Kidney (tissue), 13 donors: ENCODE measurements at regions not wholly inside any gene's neighbourhood (a gene's known extent, or its start where the extent isn't known, plus 50 kb on each side); places are given as distances from the start of the nearest gene placed in this dataset.
"Not testable (repeated sequence)": the region's sequence is repeated elsewhere in the genome, so short reads cannot be mapped to it uniquely, and the experiment has no call there.

ENCODE experiments used
- DNase-seq, 5 donors: peaks; one replicate each; pipeline ENCODE4 v3.0.0-alpha.2; 2013 to 2020
- FAIRE-seq: peaks from 2 replicates; lab custom pipeline; 2012; peaks lifted over from hg19 to GRCh38; lab: Jason Lieb, UNC
- H3K27ac ChIP-seq, 2 donors: one replicate each; pipeline ENCODE4 v1.7.0; 2013; ENCODE audit warnings: low read depth in 2 of 2, low read length in 2 of 2, inconsistent platforms in 1 of 2
- H3K27me3 ChIP-seq: one replicate; pipeline ENCODE4 v1.7.1; 2013; ENCODE audit warnings: low read length, inconsistent platforms; ENCODE audit not compliant: control insufficient read depth, insufficient read depth
- H3K36me3 ChIP-seq, 3 donors: one replicate each; pipeline versions ENCODE4 v1.7.0 to v1.7.1; 2013; ENCODE audit warnings: low read length in 3 of 3, control low read depth in 1 of 3, inconsistent platforms in 1 of 3; ENCODE audit not compliant: insufficient read depth in 3 of 3, control insufficient read depth in 2 of 3
- H3K4me1 ChIP-seq, 3 donors: one replicate each; pipeline versions ENCODE4 v1.7.0 to v1.7.1; 2013; ENCODE audit warnings: low read length in 3 of 3, inconsistent platforms in 1 of 3, low read depth in 1 of 3; ENCODE audit not compliant: control insufficient read depth in 2 of 3, insufficient read depth in 2 of 3
- H3K4me3 ChIP-seq, 3 donors: one replicate each; pipeline versions ENCODE4 v1.7.0 to v1.8.1; 2013; ENCODE audit warnings: low read length in 3 of 3, control low read depth in 1 of 3, inconsistent platforms in 1 of 3
- H3K9ac ChIP-seq, 3 donors: one replicate each; pipeline versions ENCODE4 v1.7.0 to v1.7.1; 2013; ENCODE audit warnings: low read length in 3 of 3, control low read depth in 1 of 3, inconsistent platforms in 1 of 3
- H3K9me3 ChIP-seq, 3 donors: one replicate each; pipeline versions ENCODE4 v1.7.0 to v1.7.1; 2013; ENCODE audit warnings: low read length in 3 of 3, control low read depth in 1 of 3, inconsistent platforms in 1 of 3; ENCODE audit not compliant: control insufficient read depth in 2 of 3, insufficient read depth in 1 of 3
- CTCF ChIP-seq: IDR thresholded peaks from 3 replicates; pipeline ENCODE4 v1.5.1; 2012; ENCODE audit warnings: mild to moderate bottlenecking, moderate library complexity, borderline replicate concordance; ENCODE audit not compliant: insufficient read depth; ENCODE audit errors: extremely low read depth
- intact Hi-C: fragments of 100-400 bp; cut with DNase I; formaldehyde crosslinking; loops from one replicate; pipeline ENCODE4 v1.11.1; 2022
- donor health status: control.
- donor health status: control.
- donor health status: control.
- donor health status: control.
- donor health status: control.
- donor health status: DM: yes; HTN: yes; CAD: no.
- donor health status: Normal renal cell carcinoma (clear cell type).

- Histone ChIP-seq H3K4me3 (no peak overlapping the region), H3K27ac (no peak overlapping the region), H3K36me3 (no peaks in the 10 kb centered on the region), H3K27me3 (no peaks in the 10 kb centered on the region), H3K9ac (no peak overlapping the region), H3K4me1 (no peaks in the 10 kb centered on the region), H3K9me3 (no peaks in the 10 kb centered on the region)
- TF ChIP-seq CTCF: no peak
- no peak for DNase-seq
- intact Hi-C loops: no loop called here
- no peak for FAIRE-seq
These were observed 79.0 kb downstream of the SOX3 start for GRCh38 chrX:140425712-140426395.

- H3K27ac ChIP-seq: no peak overlapping the region
- DNase-seq (no peak), FAIRE-seq (no peak)
- no peaks in the 10 kb centered on the region for H3K4me1 ChIP-seq
- H3K4me3 ChIP-seq: no peak overlapping the region
- H3K9ac ChIP-seq: no peak overlapping the region
- no peak for TF ChIP-seq CTCF
- H3K27me3 ChIP-seq: no peaks in the 10 kb centered on the region
- H3K36me3 ChIP-seq: no peaks in the 10 kb centered on the region
- intact Hi-C loops: no loop called here
- H3K9me3 ChIP-seq: no peaks in the 10 kb centered on the region
These were observed 82.4 kb downstream of the SOX3 start for GRCh38 chrX:140422501-140422900.

GRCh38 chrX:140402131-140402530 lies 102.7 kb downstream of the SOX3 start:
- intact Hi-C loops, DNase-seq, H3K27me3 ChIP-seq, H3K27ac ChIP-seq, H3K4me3 ChIP-seq, H3K9ac ChIP-seq, FAIRE-seq, H3K36me3 ChIP-seq, H3K4me1 ChIP-seq, H3K9me3 ChIP-seq: not testable (repeated sequence)

GRCh38 chrX:140396326-140396725 lies 108.5 kb downstream of the SOX3 start:
- DNase-seq, H3K9ac ChIP-seq, H3K27me3 ChIP-seq, H3K4me3 ChIP-seq, H3K9me3 ChIP-seq, intact Hi-C loops, H3K4me1 ChIP-seq, H3K36me3 ChIP-seq, H3K27ac ChIP-seq, FAIRE-seq: not testable (repeated sequence)
